Lower leg skin (tissue), 4 donors: ENCODE measurements at regions not wholly inside any gene's neighbourhood (a gene's known extent, or its start where the extent isn't known, plus 50 kb on each side); places are given as distances from the start of the nearest gene placed in this dataset.
"Not testable (repeated sequence)": the region's sequence is repeated elsewhere in the genome, so short reads cannot be mapped to it uniquely, and the experiment has no call there.

Source experiments
- DNase-seq, 2 donors: peaks; one replicate each; pipeline ENCODE4 v3.0.0-alpha.2; 2019; ENCODE audit warnings: low spot score in 2 of 2
- H3K4me3 ChIP-seq: fragments of 200-600 bp; sonication (generic); 2 replicates; pipeline ENCODE4 v1.5.1; 2017; ENCODE audit warnings: mild to moderate bottlenecking, low read depth; ENCODE audit not compliant: poor library complexity, severe bottlenecking
- CTCF ChIP-seq, 3 donors: fragments of 450-650 bp; IDR thresholded peaks; one replicate each; pipeline ENCODE4 v1.5.1; 2016; ENCODE audit warnings: antibody characterized with exemption in 3 of 3, mild to moderate bottlenecking in 3 of 3, moderate library complexity in 2 of 3
- POLR2A ChIP-seq, 2 donors: fragments of 450-650 bp; IDR thresholded peaks; one replicate each; pipeline ENCODE4 v1.6.1; 2016 to 2017; ENCODE audit warnings: antibody characterized with exemption in 2 of 2, mild to moderate bottlenecking in 1 of 2, moderate library complexity in 1 of 2
- WGBS, 2 donors: methylation state at CpG; one replicate each; pipeline ENCODE4 v1.1.5; 2018; 5-methylcytosine and 5-hydroxymethylcytosine counted together
- intact Hi-C: fragments of 100-400 bp; cut with DNase I; formaldehyde crosslinking; loops from one replicate; pipeline ENCODE4 v1.15.0; 2023; ENCODE audit warnings: low total_unique reads

GRCh38 chr3:148540851-148541250, 156.9 kb upstream of the AGTR1 start:
- intact Hi-C loops: no loop called here
- 87 to 92% methylated on average over 3 of the region's 3 CpGs for WGBS, 2 donors
- no peak overlapping the region for H3K4me3 ChIP-seq

GRCh38 chr3:148546959-148547358, 150.7 kb upstream of the AGTR1 start:
- TF ChIP-seq POLR2A (IDR thresholded peaks at IDR 0.05): no peak
- no peak for DNase-seq
- WGBS, 2 donors: 67 to 68% methylated on average over 1 of the region's 1 CpG
- H3K4me3 ChIP-seq: no peak overlapping the region
- intact Hi-C loops: no loop called here

More at GRCh38 chr3:148540851-148541250, 156.9 kb upstream of the AGTR1 start:
- TF ChIP-seq POLR2A (IDR thresholded peaks at IDR 0.05) (no peak), CTCF (IDR thresholded peaks at IDR 0.05) (no peak)
- no peak for DNase-seq

DNA sequence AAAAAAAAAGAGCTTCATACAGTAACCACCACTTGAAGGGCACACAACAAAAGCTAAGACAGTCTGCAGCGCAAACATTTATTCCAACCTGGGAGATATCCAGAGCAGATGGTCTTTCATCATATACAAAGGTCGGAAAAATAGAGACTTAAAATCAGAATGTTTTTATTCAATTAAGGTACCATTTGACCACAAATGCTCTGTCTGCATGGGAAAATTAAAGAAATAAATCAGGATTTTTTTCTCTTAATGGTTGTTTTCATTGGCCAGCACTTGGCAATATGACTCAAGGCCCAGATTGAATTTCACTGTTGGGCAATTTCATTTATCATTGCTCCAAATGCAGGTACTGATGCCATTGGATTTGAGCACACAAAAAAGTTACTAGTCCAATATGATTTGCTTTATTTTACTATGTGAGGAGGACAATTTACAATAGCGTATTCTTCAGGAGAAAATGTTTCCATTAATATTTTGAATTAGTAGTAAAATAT, 145.9 kb upstream of the AGTR1 start:
- intact Hi-C loops: no loop called here
- 91 to 96% methylated on average over 3 of the region's 3 CpGs for WGBS, 2 donors
- DNase-seq: no peak
- H3K4me3 ChIP-seq: no peak overlapping the region
- TF ChIP-seq CTCF (IDR thresholded peaks at IDR 0.05) (no peak), POLR2A (IDR thresholded peaks at IDR 0.05) (no peak)

- WGBS, 2 donors: 49 to 52% methylated on average over 4 of the region's 4 CpGs
- intact Hi-C loops: no loop called here
- TF ChIP-seq CTCF (IDR thresholded peaks at IDR 0.05): no peak
- TF ChIP-seq POLR2A (IDR thresholded peaks at IDR 0.05): no peak
These were observed 143.3 kb upstream of the AGTR1 start for GRCh38 chr3:148554367-148554766.

GRCh38 chr3:148556664-148557063, 141.0 kb upstream of the AGTR1 start:
- H3K4me3 ChIP-seq: no peak overlapping the region
- TF ChIP-seq POLR2A (IDR thresholded peaks at IDR 0.05): no peak
- TF ChIP-seq CTCF (IDR thresholded peaks at IDR 0.05): no peak
- intact Hi-C loops: no loop called here
- DNase-seq: no peak
- WGBS, 2 donors: 78 to 88% methylated on average over 1 of the region's 1 CpG

More at GRCh38 chr3:148554367-148554766, 143.3 kb upstream of the AGTR1 start:
- H3K4me3 ChIP-seq: no peak overlapping the region
- DNase-seq: no peak

DNA sequence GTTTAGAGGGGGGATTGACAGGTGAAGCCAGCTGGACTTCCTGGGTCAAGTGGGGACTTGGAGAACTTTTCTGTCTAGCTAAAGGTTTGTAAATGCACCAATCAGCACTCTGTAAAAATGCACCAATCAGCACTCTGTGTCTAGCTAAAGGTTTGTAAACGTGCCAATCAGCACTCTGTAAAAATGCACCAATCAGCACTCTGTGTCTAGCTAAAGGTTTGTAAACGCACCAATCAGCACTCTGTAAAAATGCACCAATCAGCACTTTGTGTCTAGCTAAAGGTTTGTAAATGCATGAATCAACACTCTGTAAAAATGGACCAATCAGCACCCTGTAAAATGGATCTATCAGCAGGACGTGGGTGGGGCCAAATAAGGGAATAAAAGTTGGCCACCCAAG, 120.1 kb upstream of the AGTR1 start:
- 56 to 88% methylated on average over 3 of the region's 3 CpGs for WGBS, 2 donors
- DNase-seq, H3K4me3 ChIP-seq, intact Hi-C loops: not testable (repeated sequence)

DNA sequence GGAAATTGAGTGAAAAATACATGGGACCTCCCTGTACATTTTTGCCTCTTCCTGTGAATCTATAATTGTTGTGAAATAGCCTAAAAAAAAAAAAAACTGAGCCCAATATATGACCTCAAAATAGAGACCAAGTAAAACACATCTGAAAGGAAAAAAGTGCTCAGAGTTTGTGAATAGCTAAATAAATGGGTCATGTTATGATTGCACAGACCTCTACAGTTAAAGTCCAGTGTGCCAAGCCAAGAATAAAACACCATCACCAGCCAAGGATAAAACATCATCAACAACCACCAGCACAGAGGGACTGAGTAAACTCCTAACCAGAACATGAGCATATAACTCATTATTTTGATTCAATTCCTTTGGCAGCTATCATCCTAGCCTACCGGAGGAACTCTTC, 115.6 kb upstream of the AGTR1 start:
- 22 to 25% methylated on average over 1 of the region's 1 CpG for WGBS, 2 donors
- DNase-seq: peak in 1 of 2 donors; percentile 30
- intact Hi-C loops: no loop called here
- no peak overlapping the region for H3K4me3 ChIP-seq
- TF ChIP-seq CTCF (IDR thresholded peaks at IDR 0.05) (no peak), POLR2A (IDR thresholded peaks at IDR 0.05) (no peak)
